ENCODE measurements at regions not wholly inside any gene's neighbourhood (a gene's known extent, or its start where the extent isn't known, plus 50 kb on each side); places are given as distances from the start of the nearest gene placed in this dataset.

GRCh38 chr11:82663535-82663934 lies 70.1 kb downstream of the FAM181B start:
- Mint-ChIP-seq H3K27ac (ENCODE audit: low read depth, unreplicated experiment) (no peak overlapping the region), H3K36me3 (ENCODE audit: insufficient read depth, unreplicated experiment) (no peaks in the 10 kb centered on the region), H3K4me1 (ENCODE audit: insufficient read depth, unreplicated experiment) (no peaks in the 10 kb centered on the region), H3K4me3 (ENCODE audit: unreplicated experiment) (no peak overlapping the region), H3K9me3 (ENCODE audit: unreplicated experiment) (no peaks in the 10 kb centered on the region), H3K27me3 (ENCODE audit: insufficient read depth, unreplicated experiment) (peaks cover 66% of the 10 kb centered on the region)
- no peak for TF ChIP-seq CTCF (IDR thresholded peaks at IDR 0.05; ENCODE audit: unreplicated experiment)
- BruUV-seq (replicated peaks), result no TSS peak
- intact Hi-C loops (cut with micrococcal nuclease), result no loop called here
- no peak for DNase-seq (ENCODE audit: unreplicated experiment)
- CTCF ChIA-PET, result no interaction called here
- POLR2A ChIA-PET, result no interaction called here

GRCh38 chr11:82653752-82654151 lies 79.9 kb downstream of the FAM181B start:
- H3K27ac Mint-ChIP-seq (ENCODE audit: low read depth, unreplicated experiment), result no peak overlapping the region
- H3K4me1 Mint-ChIP-seq (ENCODE audit: insufficient read depth, unreplicated experiment), result no peaks in the 10 kb centered on the region
- DNase-seq (ENCODE audit: unreplicated experiment), result no peak
- no peak overlapping the region for H3K4me3 Mint-ChIP-seq (ENCODE audit: unreplicated experiment)
- ChIA-PET POLR2A (no interaction called here), CTCF (no interaction called here)
- BruUV-seq (replicated peaks), result no TSS peak
- H3K9me3 Mint-ChIP-seq (ENCODE audit: unreplicated experiment), result no peaks in the 10 kb centered on the region
- peaks cover 62% of the 10 kb centered on the region for H3K27me3 Mint-ChIP-seq (ENCODE audit: insufficient read depth, unreplicated experiment)
- no peak for TF ChIP-seq CTCF (IDR thresholded peaks at IDR 0.05; ENCODE audit: unreplicated experiment)
- intact Hi-C loops (cut with micrococcal nuclease), result no loop called here
- no peaks in the 10 kb centered on the region for H3K36me3 Mint-ChIP-seq (ENCODE audit: insufficient read depth, unreplicated experiment)

- intact Hi-C loops (cut with micrococcal nuclease), result no loop called here
Observed at GRCh38 chr11:82639251-82639650, 94.4 kb downstream of the FAM181B start.

GRCh38 chr11:82636615-82637014 lies 97.0 kb downstream of the FAM181B start:
- no peak for TF ChIP-seq CTCF (IDR thresholded peaks at IDR 0.05; ENCODE audit: unreplicated experiment)
- ChIA-PET POLR2A (no interaction called here), CTCF (interaction anchor here (1.3 kb wide), 1 partner anchor 81 kb away, joined by 5 read pairs; no protein-coding TSS in a partner anchor)
- Mint-ChIP-seq H3K27me3 (ENCODE audit: insufficient read depth, unreplicated experiment) (peaks cover 56% of the 10 kb centered on the region), H3K9me3 (ENCODE audit: unreplicated experiment) (no peaks in the 10 kb centered on the region), H3K36me3 (ENCODE audit: insufficient read depth, unreplicated experiment) (no peaks in the 10 kb centered on the region), H3K4me3 (ENCODE audit: unreplicated experiment) (no peak overlapping the region), H3K27ac (ENCODE audit: low read depth, unreplicated experiment) (no peak overlapping the region), H3K4me1 (ENCODE audit: insufficient read depth, unreplicated experiment) (peaks cover 16% of the 10 kb centered on the region)
- intact Hi-C loops (cut with micrococcal nuclease), result no loop called here
- BruUV-seq (replicated peaks), result no TSS peak
- no peak for DNase-seq (ENCODE audit: unreplicated experiment)

More at GRCh38 chr11:82639251-82639650, 94.4 kb downstream of the FAM181B start:
- no peak overlapping the region for H3K4me3 Mint-ChIP-seq (ENCODE audit: unreplicated experiment)
- DNase-seq (ENCODE audit: unreplicated experiment), result no peak
- H3K27me3 Mint-ChIP-seq (ENCODE audit: insufficient read depth, unreplicated experiment), result peaks cover 83% of the 10 kb centered on the region
- no peaks in the 10 kb centered on the region for H3K36me3 Mint-ChIP-seq (ENCODE audit: insufficient read depth, unreplicated experiment)
- peaks cover 8% of the 10 kb centered on the region for H3K4me1 Mint-ChIP-seq (ENCODE audit: insufficient read depth, unreplicated experiment)
- ChIA-PET POLR2A (no interaction called here), CTCF (no interaction called here)
- no peaks in the 10 kb centered on the region for H3K9me3 Mint-ChIP-seq (ENCODE audit: unreplicated experiment)
- no peak for TF ChIP-seq CTCF (IDR thresholded peaks at IDR 0.05; ENCODE audit: unreplicated experiment)
- no peak overlapping the region for H3K27ac Mint-ChIP-seq (ENCODE audit: low read depth, unreplicated experiment)
- BruUV-seq (replicated peaks), result no TSS peak

Measured in MCF 10A (cell line).